ENCODE measurements at regions not wholly inside any gene's neighbourhood (a gene's known extent, or its start where the extent isn't known, plus 50 kb on each side); places are given as distances from the start of the nearest gene placed in this dataset.

GRCh38 chr2:83956991-83957390 is 502.1 kb downstream of the SUCLG1 start:
- no peaks in the 10 kb centered on the region for H3K79me2 ChIP-seq (ENCODE audit: low read length)
- H3K4me2 ChIP-seq (ENCODE audit: low read length) = no peak overlapping the region
- no peak overlapping the region for H3K4me3 ChIP-seq (ENCODE audit: low read length)
- DNase-seq (no peak), ATAC-seq (no peak)
- H3K9ac ChIP-seq (ENCODE audit: low read length) = no peak overlapping the region
- no peaks in the 10 kb centered on the region for H3F3A ChIP-seq (ENCODE audit: low read length, unreplicated experiment)
- no peak overlapping the region for H3K27ac ChIP-seq (ENCODE audit: low read length)
- H3K27me3 ChIP-seq (ENCODE audit: low read length) = no peaks in the 10 kb centered on the region
- H3K36me3 ChIP-seq (ENCODE audit: low read depth, low read length) = no peaks in the 10 kb centered on the region
- no peaks in the 10 kb centered on the region for H4K20me1 ChIP-seq (ENCODE audit: low read length)
- no peaks in the 10 kb centered on the region for H3K4me1 ChIP-seq (ENCODE audit: insufficient read depth, low read length)
- BruUV-seq (replicated peaks) = no TSS peak
- ChIA-PET CTCF (no interaction called here), POLR2A (ENCODE audit: unreplicated experiment) (no interaction called here)
- H2AFZ ChIP-seq (ENCODE audit: low read length) = no peak overlapping the region
- TF ChIP-seq CTCF (conservative IDR thresholded peaks at IDR 0.05; ENCODE audit: low read depth, low read length) (no peak), EZH2 (IDR thresholded peaks at IDR 0.05; ENCODE audit: low read length, unreplicated experiment) (no peak), EZH2phosphoT487 (IDR thresholded peaks at IDR 0.05; ENCODE audit: borderline replicate concordance, low read length) (no peak)
- H3K9me3 ChIP-seq (ENCODE audit: low read length) = no peaks in the 10 kb centered on the region
- intact Hi-C loops (cut with micrococcal nuclease) = no loop called here
- H3K9me2 ChIP-seq (replicated peaks; ENCODE audit: low read length) = no peaks in the 10 kb centered on the region

- Histone ChIP-seq H3K9me3 (ENCODE audit: low read length) (no peaks in the 10 kb centered on the region), H4K20me1 (ENCODE audit: low read length) (no peaks in the 10 kb centered on the region), H3K4me2 (ENCODE audit: low read length) (no peak overlapping the region), H2AFZ (ENCODE audit: low read length) (no peak overlapping the region), H3K4me1 (ENCODE audit: insufficient read depth, low read length) (no peaks in the 10 kb centered on the region), H3K9ac (ENCODE audit: low read length) (no peak overlapping the region), H3K27me3 (ENCODE audit: low read length) (no peaks in the 10 kb centered on the region), H3K79me2 (ENCODE audit: low read length) (no peaks in the 10 kb centered on the region), H3K9me2 (replicated peaks; ENCODE audit: low read length) (no peaks in the 10 kb centered on the region), H3K27ac (ENCODE audit: low read length) (no peak overlapping the region), H3F3A (ENCODE audit: low read length, unreplicated experiment) (no peaks in the 10 kb centered on the region), H3K36me3 (ENCODE audit: low read depth, low read length) (no peaks in the 10 kb centered on the region), H3K4me3 (ENCODE audit: low read length) (no peak overlapping the region)
- TF ChIP-seq CTCF (conservative IDR thresholded peaks at IDR 0.05; ENCODE audit: low read depth, low read length) (no peak), EZH2phosphoT487 (IDR thresholded peaks at IDR 0.05; ENCODE audit: borderline replicate concordance, low read length) (no peak), EZH2 (IDR thresholded peaks at IDR 0.05; ENCODE audit: low read length, unreplicated experiment) (no peak)
- BruUV-seq (replicated peaks) = no TSS peak
- intact Hi-C loops (cut with micrococcal nuclease) = no loop called here
- no peak for DNase-seq
- no peak for ATAC-seq
- ChIA-PET POLR2A (ENCODE audit: unreplicated experiment) (no interaction called here), CTCF (no interaction called here)
These were observed 505.4 kb downstream of the SUCLG1 start for GRCh38 chr2:83953697-83954096.

- H4K20me1 ChIP-seq (ENCODE audit: low read length) = no peaks in the 10 kb centered on the region
- no TSS peak for BruUV-seq (replicated peaks)
- H3K27ac ChIP-seq (ENCODE audit: low read length) = no peak overlapping the region
- CTCF ChIA-PET = no interaction called here
- H3K27me3 ChIP-seq (ENCODE audit: low read length) = no peaks in the 10 kb centered on the region
- H3K4me1 ChIP-seq (ENCODE audit: insufficient read depth, low read length) = no peaks in the 10 kb centered on the region
- H3K79me2 ChIP-seq (ENCODE audit: low read length) = no peaks in the 10 kb centered on the region
- intact Hi-C loops (cut with micrococcal nuclease) = no loop called here
- DNase-seq = no peak
- ATAC-seq = no peak
- no peaks in the 10 kb centered on the region for H3K36me3 ChIP-seq (ENCODE audit: low read depth, low read length)
- no peak overlapping the region for H3K9ac ChIP-seq (ENCODE audit: low read length)
- H3K4me2 ChIP-seq (ENCODE audit: low read length) = no peak overlapping the region
- TF ChIP-seq CTCF (conservative IDR thresholded peaks at IDR 0.05; ENCODE audit: low read depth, low read length) (no peak), EZH2 (IDR thresholded peaks at IDR 0.05; ENCODE audit: low read length, unreplicated experiment) (no peak), EZH2phosphoT487 (IDR thresholded peaks at IDR 0.05; ENCODE audit: borderline replicate concordance, low read length) (no peak)
- no peaks in the 10 kb centered on the region for H3F3A ChIP-seq (ENCODE audit: low read length, unreplicated experiment)
- no peak overlapping the region for H3K4me3 ChIP-seq (ENCODE audit: low read length)
- no peak overlapping the region for H2AFZ ChIP-seq (ENCODE audit: low read length)
- no peaks in the 10 kb centered on the region for H3K9me2 ChIP-seq (replicated peaks; ENCODE audit: low read length)
- no peaks in the 10 kb centered on the region for H3K9me3 ChIP-seq (ENCODE audit: low read length)
- POLR2A ChIA-PET (ENCODE audit: unreplicated experiment) = no interaction called here
These were observed 507.6 kb downstream of the SUCLG1 start for GRCh38 chr2:83951378-83951947.
